IPS-15b (cell line): ENCODE measurements at regions not wholly inside any gene's neighbourhood (a gene's known extent, or its start where the extent isn't known, plus 50 kb on each side); places are given as distances from the start of the nearest gene placed in this dataset.
"Not testable (repeated sequence)": the region's sequence is repeated elsewhere in the genome, so short reads cannot be mapped to it uniquely, and the experiment has no call there.

Experiments used
- H3K27me3 ChIP-seq: one replicate; pipeline ENCODE4 v1.6.1; 2013; ENCODE audit warnings: low read length; ENCODE audit not compliant: control insufficient read depth, insufficient read depth
- H3K36me3 ChIP-seq: one replicate; pipeline ENCODE4 v1.6.1; 2013; ENCODE audit warnings: low read length; ENCODE audit not compliant: control insufficient read depth, insufficient read depth
- H3K4me1 ChIP-seq: one replicate; pipeline ENCODE4 v1.6.1; 2013; ENCODE audit warnings: mild to moderate bottlenecking, low read length; ENCODE audit not compliant: control insufficient read depth, insufficient read depth
- H3K4me3 ChIP-seq: one replicate; pipeline ENCODE4 v1.5.1; 2013; ENCODE audit warnings: low read depth, low read length
- H3K9ac ChIP-seq: one replicate; pipeline ENCODE4 v1.6.1; 2013; ENCODE audit warnings: low read depth, mild to moderate bottlenecking, low read length
- H3K9me3 ChIP-seq: one replicate; pipeline ENCODE4 v1.6.1; 2013; ENCODE audit warnings: mild to moderate bottlenecking, low read length; ENCODE audit not compliant: control insufficient read depth, insufficient read depth

DNA sequence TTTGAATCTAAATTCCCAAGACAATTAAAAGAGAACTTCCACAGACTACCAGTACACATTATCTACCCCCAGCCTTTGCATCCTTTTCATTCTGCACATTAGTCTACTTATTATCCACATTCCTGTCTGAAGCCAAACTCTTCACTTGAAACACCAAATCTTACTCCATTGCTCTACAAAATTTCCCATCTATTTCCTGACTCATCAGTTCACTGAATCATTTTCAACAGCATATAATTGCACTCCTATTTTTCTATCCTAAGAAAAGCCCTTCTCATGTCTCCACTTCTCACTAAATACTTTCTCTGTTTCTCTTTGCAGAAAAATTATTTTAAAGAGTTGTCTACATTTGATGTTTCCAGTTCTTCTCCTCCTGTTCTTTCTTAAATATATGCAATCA, 239.4 kb upstream of the FERMT1 start:
- Histone ChIP-seq H3K4me3 (no peak overlapping the region), H3K9ac (no peak overlapping the region), H3K36me3 (no peaks in the 10 kb centered on the region)

DNA sequence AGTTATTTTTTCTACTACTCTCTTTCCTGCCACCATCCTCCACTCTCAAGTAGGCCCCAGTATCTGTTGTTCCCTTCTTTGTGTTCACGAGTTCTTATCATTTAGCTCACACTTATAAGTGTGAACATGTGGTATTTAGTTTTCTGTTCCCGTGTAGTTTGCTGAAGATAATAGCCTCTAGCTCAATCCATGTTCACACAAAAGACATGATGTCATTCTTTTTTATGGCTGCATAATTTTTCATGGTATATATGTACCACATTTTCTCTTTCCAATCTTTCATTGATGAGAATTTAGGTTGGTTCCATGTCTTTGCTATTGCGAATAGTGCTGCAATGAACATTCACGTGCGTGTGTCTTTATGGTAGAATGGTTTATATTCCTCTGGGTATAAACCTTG, 237.9 kb upstream of the FERMT1 start:
- H3K9me3 ChIP-seq: no peaks in the 10 kb centered on the region
- H3K9ac ChIP-seq: no peak overlapping the region
- no peaks in the 10 kb centered on the region for H3K4me1 ChIP-seq
- H3K27me3 ChIP-seq: no peaks in the 10 kb centered on the region
- no peaks in the 10 kb centered on the region for H3K36me3 ChIP-seq
- no peak overlapping the region for H3K4me3 ChIP-seq

More for the DNA sequence above, 239.4 kb upstream of the FERMT1 start:
- no peaks in the 10 kb centered on the region for H3K4me1 ChIP-seq
- no peaks in the 10 kb centered on the region for H3K9me3 ChIP-seq
- H3K27me3 ChIP-seq: no peaks in the 10 kb centered on the region

GRCh38 chr20:6355754-6356451, 233.1 kb upstream of the FERMT1 start:
- Histone ChIP-seq H3K4me1 (no peaks in the 10 kb centered on the region), H3K9ac (no peak overlapping the region), H3K9me3 (no peaks in the 10 kb centered on the region), H3K36me3 (no peaks in the 10 kb centered on the region), H3K4me3 (no peak overlapping the region), H3K27me3 (no peaks in the 10 kb centered on the region)

DNA sequence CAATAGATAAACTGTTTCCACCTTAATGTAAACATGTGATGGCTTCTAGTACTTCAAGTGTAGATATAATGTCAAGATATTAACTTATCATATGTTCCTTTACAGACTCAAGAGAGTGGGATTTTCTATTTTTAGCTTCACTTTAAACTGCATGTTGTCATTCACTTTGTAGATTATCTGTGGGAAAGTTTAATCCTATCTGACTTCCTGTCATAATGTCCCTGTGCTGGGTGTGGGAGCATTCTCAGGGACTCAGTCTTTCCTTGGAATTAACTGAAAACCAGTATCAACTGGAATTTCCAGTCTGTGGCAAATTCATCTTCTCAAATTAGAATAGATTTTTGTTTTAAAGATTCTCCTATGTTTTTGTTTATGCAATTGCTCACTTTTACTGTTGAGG, 226.1 kb upstream of the FERMT1 start:
- H3K9me3 ChIP-seq: no peaks in the 10 kb centered on the region
- H3K4me1 ChIP-seq: no peaks in the 10 kb centered on the region
- H3K27me3 ChIP-seq: no peaks in the 10 kb centered on the region
- no peaks in the 10 kb centered on the region for H3K36me3 ChIP-seq
- H3K9ac ChIP-seq: no peak overlapping the region
- no peak overlapping the region for H3K4me3 ChIP-seq

DNA sequence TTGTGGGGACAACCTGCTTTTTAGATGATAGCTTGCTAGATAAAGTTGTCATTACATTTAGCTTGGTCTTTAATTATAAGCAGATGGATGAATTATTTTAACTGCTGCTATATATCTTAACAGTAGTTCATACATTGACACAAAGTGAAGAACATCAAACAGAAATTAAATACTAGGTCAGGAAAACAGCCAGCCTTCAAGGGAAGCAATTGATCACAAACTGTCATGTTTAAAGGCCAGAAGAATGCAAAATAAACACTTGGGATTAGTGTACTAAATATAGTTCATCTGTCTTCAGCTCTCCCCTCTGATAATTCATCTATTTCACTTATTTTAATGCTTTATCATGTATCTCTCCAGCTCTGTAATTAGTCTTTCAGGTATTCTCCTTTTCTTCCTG, 225.1 kb upstream of the FERMT1 start:
- H3K27me3 ChIP-seq: no peaks in the 10 kb centered on the region
- no peaks in the 10 kb centered on the region for H3K36me3 ChIP-seq
- H3K9me3 ChIP-seq: no peaks in the 10 kb centered on the region
- H3K4me3 ChIP-seq: no peak overlapping the region
- no peak overlapping the region for H3K9ac ChIP-seq
- H3K4me1 ChIP-seq: no peaks in the 10 kb centered on the region

DNA sequence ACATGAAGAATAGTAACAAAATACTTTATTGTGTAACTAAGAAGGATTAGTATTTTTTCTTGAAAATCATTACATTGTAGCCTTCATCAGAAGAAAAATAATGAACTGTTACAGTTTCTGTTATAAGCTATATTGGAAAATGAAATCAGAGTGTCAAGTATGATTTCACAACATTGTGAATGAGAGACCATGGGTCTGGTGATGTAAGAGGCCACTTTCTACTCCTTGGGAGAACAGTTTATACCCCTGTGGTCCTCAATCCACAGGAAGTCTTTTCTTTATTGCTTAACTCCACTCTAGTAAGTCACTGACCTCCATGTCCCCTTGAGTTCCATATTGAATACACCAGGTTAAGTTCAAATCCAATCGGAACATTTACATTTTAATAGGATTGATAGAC, 218.7 kb upstream of the FERMT1 start:
- H3K9me3 ChIP-seq: no peaks in the 10 kb centered on the region
- H3K4me3 ChIP-seq: no peak overlapping the region
- H3K27me3 ChIP-seq: no peaks in the 10 kb centered on the region
- no peak overlapping the region for H3K9ac ChIP-seq
- no peaks in the 10 kb centered on the region for H3K4me1 ChIP-seq
- H3K36me3 ChIP-seq: no peaks in the 10 kb centered on the region

DNA sequence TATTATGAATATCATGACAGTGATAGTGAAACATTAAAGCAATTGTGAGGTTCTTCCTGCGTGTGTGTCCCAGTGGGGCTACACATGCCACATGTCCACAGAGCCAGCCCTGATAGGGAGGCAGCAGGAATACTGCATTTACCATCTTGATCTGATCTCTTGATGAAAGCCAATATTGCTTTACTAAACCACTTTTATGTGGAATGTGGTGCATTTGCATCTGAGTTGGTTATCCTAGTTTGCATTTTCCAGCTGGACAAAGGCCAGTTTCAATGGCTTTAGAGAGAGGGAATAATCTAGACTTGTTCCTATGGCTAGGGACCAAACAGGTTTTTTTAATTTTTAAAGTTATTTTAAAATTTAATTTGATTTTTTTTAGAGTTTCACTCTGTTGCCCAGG, 216.3 kb upstream of the FERMT1 start:
- Histone ChIP-seq H3K27me3 (no peaks in the 10 kb centered on the region), H3K4me1 (no peaks in the 10 kb centered on the region), H3K4me3 (no peak overlapping the region), H3K36me3 (no peaks in the 10 kb centered on the region), H3K9ac (no peak overlapping the region), H3K9me3 (no peaks in the 10 kb centered on the region)

DNA sequence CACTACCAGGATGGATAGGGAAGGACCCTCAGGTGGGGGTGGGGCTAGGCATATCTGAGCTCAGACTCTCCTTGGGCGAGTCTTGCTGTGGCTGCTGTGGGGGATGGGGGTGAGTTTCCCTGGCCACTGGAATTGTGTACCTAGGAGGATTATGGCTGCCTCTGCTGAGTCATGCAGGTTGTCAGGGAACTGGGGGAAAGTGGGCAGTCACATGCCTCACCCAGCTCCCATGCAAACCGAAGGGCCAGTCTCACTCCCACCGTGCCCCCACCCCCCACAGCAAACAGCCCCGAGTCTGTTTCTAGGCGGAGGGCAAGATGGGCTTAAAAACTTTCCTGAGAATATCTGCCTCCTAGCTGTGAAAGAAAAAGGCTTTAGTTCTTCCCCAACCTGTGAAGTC, 210.3 kb upstream of the FERMT1 start:
- H3K9ac ChIP-seq: no peak overlapping the region
- no peaks in the 10 kb centered on the region for H3K9me3 ChIP-seq
- no peaks in the 10 kb centered on the region for H3K27me3 ChIP-seq
- H3K36me3 ChIP-seq: no peaks in the 10 kb centered on the region
- H3K4me3 ChIP-seq: no peak overlapping the region
- H3K4me1 ChIP-seq: no peaks in the 10 kb centered on the region

GRCh38 chr20:6321235-6321634, 198.4 kb upstream of the FERMT1 start:
- not testable (repeated sequence) for H3K9ac ChIP-seq, H3K36me3 ChIP-seq, H3K27me3 ChIP-seq, H3K9me3 ChIP-seq, H3K4me1 ChIP-seq
- H3K4me3 ChIP-seq: peak overlapping the region; percentile 32

GRCh38 chr20:6311841-6312655, 189.2 kb upstream of the FERMT1 start:
- no peaks in the 10 kb centered on the region for H3K9me3 ChIP-seq
- no peaks in the 10 kb centered on the region for H3K4me1 ChIP-seq
- H3K4me3 ChIP-seq: no peak overlapping the region
- H3K27me3 ChIP-seq: no peaks in the 10 kb centered on the region
- H3K36me3 ChIP-seq: no peaks in the 10 kb centered on the region
- no peak overlapping the region for H3K9ac ChIP-seq

DNA sequence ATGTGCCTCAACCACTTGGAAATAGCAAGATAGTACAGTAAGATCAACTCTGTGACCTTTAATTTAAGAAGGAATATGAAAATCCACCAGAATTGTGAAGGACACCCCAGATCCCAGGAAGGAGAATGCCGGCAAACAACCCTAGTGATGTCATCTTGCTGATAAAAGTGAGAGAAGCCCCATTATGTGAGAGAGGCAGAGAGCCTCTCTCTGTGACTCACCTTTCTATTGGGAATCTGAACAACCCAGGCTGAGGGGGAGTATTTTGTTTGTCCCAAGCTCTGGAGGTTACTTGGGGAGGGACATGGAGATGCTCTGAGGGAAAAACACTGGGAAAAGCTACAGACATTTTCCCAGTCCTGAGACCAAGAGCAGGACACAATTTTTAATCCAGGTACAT, 188.3 kb upstream of the FERMT1 start:
- H3K36me3 ChIP-seq: no peaks in the 10 kb centered on the region
- H3K4me1 ChIP-seq: no peaks in the 10 kb centered on the region
- no peak overlapping the region for H3K9ac ChIP-seq
- no peaks in the 10 kb centered on the region for H3K27me3 ChIP-seq
- no peaks in the 10 kb centered on the region for H3K9me3 ChIP-seq
- H3K4me3 ChIP-seq: no peak overlapping the region

DNA sequence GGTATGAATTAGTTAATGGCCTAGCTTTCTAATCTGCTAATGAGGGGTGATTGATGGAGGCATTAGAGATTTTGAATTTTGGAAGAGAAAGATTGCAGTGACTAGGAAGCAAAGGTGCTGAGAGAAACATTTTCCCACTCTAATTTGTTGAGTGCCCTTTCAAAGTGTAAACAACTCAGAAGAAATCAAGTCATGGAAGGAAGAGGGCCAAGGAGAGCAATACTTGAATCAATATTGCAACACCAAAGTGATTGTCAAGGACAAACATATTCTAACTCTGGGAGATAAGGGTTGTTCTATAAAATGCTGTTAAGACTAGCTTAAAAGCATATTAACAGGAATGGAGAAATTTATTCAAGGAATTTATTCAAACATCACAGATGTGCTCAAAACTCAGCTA, 182.7 kb upstream of the FERMT1 start:
- Histone ChIP-seq H3K4me1 (no peaks in the 10 kb centered on the region), H3K9me3 (no peaks in the 10 kb centered on the region), H3K27me3 (no peaks in the 10 kb centered on the region), H3K36me3 (no peaks in the 10 kb centered on the region), H3K9ac (no peak overlapping the region), H3K4me3 (no peak overlapping the region)
